ENCODE measurements at regions not wholly inside any gene's neighbourhood (a gene's known extent, or its start where the extent isn't known, plus 50 kb on each side); places are given as distances from the start of the nearest gene placed in this dataset.

DNA sequence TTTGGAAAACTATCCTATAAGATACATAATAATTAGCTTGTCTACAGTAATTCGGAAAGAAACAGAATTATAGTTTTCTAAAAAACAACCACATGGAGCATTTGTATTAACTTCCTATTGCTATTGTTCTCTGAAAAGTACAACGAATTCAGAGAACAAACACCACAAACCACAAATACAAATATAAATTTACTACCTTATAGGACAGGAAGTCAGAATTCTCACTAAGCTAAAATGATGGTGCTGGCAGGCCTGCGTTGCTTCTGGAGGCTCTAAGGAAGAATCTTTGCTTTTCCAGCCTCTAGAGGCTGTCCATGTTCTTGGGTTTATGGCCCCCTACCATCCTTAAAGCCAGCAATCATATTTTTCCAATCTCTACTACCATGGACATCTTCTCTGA, 173.6 kb upstream of the TCF21 start:
- Mint-ChIP-seq H3K4me1 (no peaks in the 10 kb centered on the region), H3K27ac (no peak overlapping the region), H3K27me3 (peaks cover 5% of the 10 kb centered on the region), H3K4me3 (no peak overlapping the region), H3K9me3 (peaks cover 0 to 5% (median 0%) of the 10 kb centered on the region in 7 donors), H3K36me3 (no peaks in the 10 kb centered on the region)
- H3K9me3 ChIP-seq (ENCODE audit: control insufficient read depth in 2 of 2, low read length in 2 of 2): no peaks in the 10 kb centered on the region
- no peak overlapping the region for H3K4me3 ChIP-seq (ENCODE audit: low read depth, low read length)
- no peaks in the 10 kb centered on the region for H3K36me3 ChIP-seq (ENCODE audit: control insufficient read depth, insufficient read depth, low read length)
- H3K4me1 ChIP-seq (ENCODE audit: control insufficient read depth, insufficient read depth, low read length, poor library complexity, severe bottlenecking): no peaks in the 10 kb centered on the region
- ATAC-seq (ENCODE audit: low read depth in 2 of 2) (no peak), DNase-seq (no peak)
- no peak overlapping the region for H3K27ac ChIP-seq (ENCODE audit: insufficient read depth, low read length, poor library complexity, severe bottlenecking)
- H3K27me3 ChIP-seq (ENCODE audit: control insufficient read depth, insufficient read depth, low read length): no peaks in the 10 kb centered on the region

GRCh38 chr6:133724726-133725125, 164.2 kb upstream of the TCF21 start:
- H3K4me1 Mint-ChIP-seq: no peaks in the 10 kb centered on the region
- peaks cover 0 to 10% (median 5%) of the 10 kb centered on the region in 7 donors for H3K9me3 Mint-ChIP-seq
- no peaks in the 10 kb centered on the region for H3K4me1 ChIP-seq (ENCODE audit: control insufficient read depth, insufficient read depth, low read length, poor library complexity, severe bottlenecking)
- no peak overlapping the region for H3K4me3 ChIP-seq (ENCODE audit: low read depth, low read length)
- ATAC-seq (ENCODE audit: low read depth in 2 of 2) (no peak), DNase-seq (no peak)
- no peaks in the 10 kb centered on the region for H3K36me3 ChIP-seq (ENCODE audit: control insufficient read depth, insufficient read depth, low read length)
- no peaks in the 10 kb centered on the region for H3K36me3 Mint-ChIP-seq
- H3K27me3 Mint-ChIP-seq: no peaks in the 10 kb centered on the region
- no peak overlapping the region for H3K4me3 Mint-ChIP-seq
- H3K27me3 ChIP-seq (ENCODE audit: control insufficient read depth, insufficient read depth, low read length): no peaks in the 10 kb centered on the region
- no peak overlapping the region for H3K27ac ChIP-seq (ENCODE audit: insufficient read depth, low read length, poor library complexity, severe bottlenecking)
- H3K27ac Mint-ChIP-seq: no peak overlapping the region
- no peaks in the 10 kb centered on the region for H3K9me3 ChIP-seq (ENCODE audit: control insufficient read depth in 2 of 2, low read length in 2 of 2)

DNA sequence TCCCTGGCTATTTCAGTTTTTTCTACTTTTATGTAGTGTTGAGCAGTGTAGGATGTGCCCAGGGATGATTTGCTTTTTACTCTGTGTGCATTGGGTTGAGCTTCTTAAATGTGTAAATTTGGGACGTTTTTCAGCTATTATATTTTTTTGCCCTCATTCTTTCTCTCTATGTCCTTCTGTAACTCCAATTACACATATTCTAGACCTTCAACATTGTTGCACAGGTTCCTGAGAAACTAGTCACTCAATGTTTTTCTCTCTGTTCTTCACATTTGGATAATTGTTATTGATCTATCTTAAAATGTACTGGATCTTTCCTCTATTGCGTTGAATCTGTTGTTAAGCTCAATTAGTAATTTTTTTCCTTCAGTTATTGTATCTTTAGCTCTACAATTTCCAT, 162.7 kb upstream of the TCF21 start:
- peaks cover 0 to 10% (median 5%) of the 10 kb centered on the region in 7 donors for H3K9me3 Mint-ChIP-seq
- H3K27ac ChIP-seq (ENCODE audit: insufficient read depth, low read length, poor library complexity, severe bottlenecking): no peak overlapping the region
- DNase-seq (no peak), ATAC-seq (ENCODE audit: low read depth in 2 of 2) (no peak)
- no peaks in the 10 kb centered on the region for H3K36me3 ChIP-seq (ENCODE audit: control insufficient read depth, insufficient read depth, low read length)
- H3K4me3 Mint-ChIP-seq: no peak overlapping the region
- no peaks in the 10 kb centered on the region for H3K36me3 Mint-ChIP-seq
- no peak overlapping the region for H3K4me3 ChIP-seq (ENCODE audit: low read depth, low read length)
- H3K4me1 Mint-ChIP-seq: no peaks in the 10 kb centered on the region
- H3K4me1 ChIP-seq (ENCODE audit: control insufficient read depth, insufficient read depth, low read length, poor library complexity, severe bottlenecking): no peaks in the 10 kb centered on the region
- no peaks in the 10 kb centered on the region for H3K27me3 Mint-ChIP-seq
- no peaks in the 10 kb centered on the region for H3K27me3 ChIP-seq (ENCODE audit: control insufficient read depth, insufficient read depth, low read length)
- H3K27ac Mint-ChIP-seq: no peak overlapping the region
- no peaks in the 10 kb centered on the region for H3K9me3 ChIP-seq (ENCODE audit: control insufficient read depth in 2 of 2, low read length in 2 of 2)

DNA sequence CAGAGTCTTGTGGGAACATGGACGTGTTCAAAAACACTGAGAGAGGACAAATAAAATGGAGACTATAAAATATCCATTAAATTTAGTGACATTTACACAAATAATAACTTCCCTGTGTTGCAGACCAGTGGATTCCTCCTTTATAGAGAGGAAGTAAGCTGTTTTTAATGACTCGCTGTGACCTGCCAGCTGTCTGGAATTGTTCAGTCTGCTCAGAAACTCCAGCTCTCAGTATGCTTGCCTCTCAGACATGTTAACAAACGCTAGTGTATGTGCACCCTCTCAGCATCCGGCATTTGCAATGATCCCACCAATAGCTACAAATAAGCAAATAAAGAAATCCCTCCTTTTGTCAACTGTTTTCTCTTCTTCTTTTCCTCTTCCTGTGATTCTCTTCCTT, 158.0 kb upstream of the TCF21 start:
- H3K27me3 ChIP-seq (ENCODE audit: control insufficient read depth, insufficient read depth, low read length): no peaks in the 10 kb centered on the region
- Mint-ChIP-seq H3K4me3 (no peak overlapping the region), H3K4me1 (no peaks in the 10 kb centered on the region), H3K9me3 (peaks cover 0 to 6% (median 2%) of the 10 kb centered on the region in 7 donors), H3K36me3 (no peaks in the 10 kb centered on the region), H3K27ac (no peak overlapping the region), H3K27me3 (no peaks in the 10 kb centered on the region)
- no peaks in the 10 kb centered on the region for H3K9me3 ChIP-seq (ENCODE audit: control insufficient read depth in 2 of 2, low read length in 2 of 2)
- no peak for DNase-seq
- no peak for ATAC-seq (ENCODE audit: low read depth in 2 of 2)
- H3K27ac ChIP-seq (ENCODE audit: insufficient read depth, low read length, poor library complexity, severe bottlenecking): no peak overlapping the region
- no peak overlapping the region for H3K4me3 ChIP-seq (ENCODE audit: low read depth, low read length)
- H3K4me1 ChIP-seq (ENCODE audit: control insufficient read depth, insufficient read depth, low read length, poor library complexity, severe bottlenecking): no peaks in the 10 kb centered on the region
- no peaks in the 10 kb centered on the region for H3K36me3 ChIP-seq (ENCODE audit: control insufficient read depth, insufficient read depth, low read length)

GRCh38 chr6:133740218-133740617, 148.7 kb upstream of the TCF21 start:
- H3K4me3 Mint-ChIP-seq: no peak overlapping the region
- no peaks in the 10 kb centered on the region for H3K27me3 Mint-ChIP-seq
- Histone ChIP-seq H3K9me3 (ENCODE audit: control insufficient read depth in 2 of 2, low read length in 2 of 2) (no peaks in the 10 kb centered on the region), H3K4me3 (ENCODE audit: low read depth, low read length) (no peak overlapping the region), H3K27me3 (ENCODE audit: control insufficient read depth, insufficient read depth, low read length) (no peaks in the 10 kb centered on the region), H3K27ac (ENCODE audit: insufficient read depth, low read length, poor library complexity, severe bottlenecking) (no peak overlapping the region), H3K4me1 (ENCODE audit: control insufficient read depth, insufficient read depth, low read length, poor library complexity, severe bottlenecking) (no peaks in the 10 kb centered on the region), H3K36me3 (ENCODE audit: control insufficient read depth, insufficient read depth, low read length) (no peaks in the 10 kb centered on the region)
- H3K4me1 Mint-ChIP-seq: no peaks in the 10 kb centered on the region
- peaks cover 0 to 5% (median 0%) of the 10 kb centered on the region in 7 donors for H3K9me3 Mint-ChIP-seq
- no peak for DNase-seq
- ATAC-seq (ENCODE audit: low read depth in 2 of 2): no peak
- no peaks in the 10 kb centered on the region for H3K36me3 Mint-ChIP-seq
- H3K27ac Mint-ChIP-seq: no peak overlapping the region

- Mint-ChIP-seq H3K36me3 (no peaks in the 10 kb centered on the region), H3K9me3 (peaks cover 0 to 5% (median 0%) of the 10 kb centered on the region in 7 donors), H3K4me3 (no peak overlapping the region), H3K27ac (no peak overlapping the region), H3K27me3 (no peaks in the 10 kb centered on the region), H3K4me1 (no peaks in the 10 kb centered on the region)
- DNase-seq (no peak), ATAC-seq (ENCODE audit: low read depth in 2 of 2) (no peak)
- Histone ChIP-seq H3K9me3 (ENCODE audit: control insufficient read depth in 2 of 2, low read length in 2 of 2) (no peaks in the 10 kb centered on the region), H3K27ac (ENCODE audit: insufficient read depth, low read length, poor library complexity, severe bottlenecking) (no peak overlapping the region), H3K36me3 (ENCODE audit: control insufficient read depth, insufficient read depth, low read length) (no peaks in the 10 kb centered on the region), H3K27me3 (ENCODE audit: control insufficient read depth, insufficient read depth, low read length) (no peaks in the 10 kb centered on the region), H3K4me1 (ENCODE audit: control insufficient read depth, insufficient read depth, low read length, poor library complexity, severe bottlenecking) (no peaks in the 10 kb centered on the region), H3K4me3 (ENCODE audit: low read depth, low read length) (no peak overlapping the region)
Observed at GRCh38 chr6:133740816-133741215, 148.1 kb upstream of the TCF21 start.

DNA sequence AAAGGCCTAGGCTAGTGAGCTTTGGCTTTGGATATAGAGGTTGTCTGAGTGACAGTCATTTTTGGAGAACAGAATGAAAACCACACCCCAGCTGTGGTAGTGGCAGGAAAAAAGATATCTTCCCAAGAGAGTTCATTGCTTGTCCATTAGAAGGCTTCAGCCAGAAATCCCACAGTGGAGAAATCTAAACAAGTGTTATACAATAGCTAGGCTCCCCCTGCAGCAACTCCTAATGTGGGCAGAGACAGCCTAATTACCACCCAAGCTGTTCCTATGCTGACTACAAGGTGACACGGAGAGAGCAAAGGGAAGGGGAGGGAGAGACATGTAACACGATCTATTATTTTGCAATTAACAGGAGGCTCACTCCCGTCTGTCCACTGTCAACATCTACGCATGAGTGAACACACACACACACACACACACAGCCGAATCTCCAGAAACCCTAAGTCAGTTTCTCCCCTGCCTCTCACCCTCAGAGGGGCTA, 147.5 kb upstream of the TCF21 start:
- ATAC-seq (ENCODE audit: low read depth in 2 of 2): no peak
- Histone ChIP-seq H3K4me1 (ENCODE audit: control insufficient read depth, insufficient read depth, low read length, poor library complexity, severe bottlenecking) (no peaks in the 10 kb centered on the region), H3K27me3 (ENCODE audit: control insufficient read depth, insufficient read depth, low read length) (no peaks in the 10 kb centered on the region), H3K4me3 (ENCODE audit: low read depth, low read length) (no peak overlapping the region), H3K9me3 (ENCODE audit: control insufficient read depth in 2 of 2, low read length in 2 of 2) (no peaks in the 10 kb centered on the region), H3K27ac (ENCODE audit: insufficient read depth, low read length, poor library complexity, severe bottlenecking) (no peak overlapping the region), H3K36me3 (ENCODE audit: control insufficient read depth, insufficient read depth, low read length) (no peaks in the 10 kb centered on the region)
- Mint-ChIP-seq H3K4me3 (no peak overlapping the region), H3K9me3 (peaks cover 0 to 5% (median 0%) of the 10 kb centered on the region in 7 donors), H3K27me3 (no peaks in the 10 kb centered on the region), H3K36me3 (no peaks in the 10 kb centered on the region), H3K4me1 (no peaks in the 10 kb centered on the region), H3K27ac (no peak overlapping the region)
- DNase-seq: no peak

- no peak for ATAC-seq (ENCODE audit: low read depth in 2 of 2)
- no peak overlapping the region for H3K4me3 Mint-ChIP-seq
Observed at GRCh38 chr6:133743621-133744020, 145.3 kb upstream of the TCF21 start.

More at GRCh38 chr6:133743621-133744020, 145.3 kb upstream of the TCF21 start:
- no peaks in the 10 kb centered on the region for H3K36me3 Mint-ChIP-seq
- H3K27me3 Mint-ChIP-seq: no peaks in the 10 kb centered on the region
- Histone ChIP-seq H3K4me3 (ENCODE audit: low read depth, low read length) (no peak overlapping the region), H3K9me3 (ENCODE audit: control insufficient read depth in 2 of 2, low read length in 2 of 2) (no peaks in the 10 kb centered on the region), H3K27ac (ENCODE audit: insufficient read depth, low read length, poor library complexity, severe bottlenecking) (no peak overlapping the region), H3K27me3 (ENCODE audit: control insufficient read depth, insufficient read depth, low read length) (no peaks in the 10 kb centered on the region), H3K4me1 (ENCODE audit: control insufficient read depth, insufficient read depth, low read length, poor library complexity, severe bottlenecking) (no peaks in the 10 kb centered on the region), H3K36me3 (ENCODE audit: control insufficient read depth, insufficient read depth, low read length) (no peaks in the 10 kb centered on the region)
- H3K9me3 Mint-ChIP-seq: peaks cover 0 to 3% (median 0%) of the 10 kb centered on the region in 7 donors
- DNase-seq: no peak
- no peaks in the 10 kb centered on the region for H3K4me1 Mint-ChIP-seq
- peak overlapping the region in 1 of 3 donors; percentile 20 for H3K27ac Mint-ChIP-seq
